ENCODE measurements at regions not wholly inside any gene's neighbourhood (a gene's known extent, or its start where the extent isn't known, plus 50 kb on each side); places are given as distances from the start of the nearest gene placed in this dataset.

DNA sequence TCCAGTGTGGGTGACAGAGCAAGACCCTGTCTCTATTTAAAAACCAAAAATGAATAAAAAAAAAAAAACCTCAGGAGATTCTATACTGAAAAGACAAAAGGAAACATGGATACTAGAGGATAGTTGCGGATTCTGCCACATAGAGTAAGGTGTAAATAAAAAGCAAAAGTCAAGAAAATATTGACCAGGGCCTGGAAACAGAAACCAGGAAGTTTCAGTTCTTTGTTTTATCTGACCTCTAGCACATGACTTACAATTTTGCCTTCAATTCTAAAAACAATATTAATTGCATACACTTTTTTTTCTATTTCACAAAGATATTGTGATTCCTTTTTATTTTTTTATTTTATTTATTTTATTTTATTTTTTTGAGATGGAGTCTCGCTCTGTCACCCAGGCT, 96.2 kb upstream of the NMUR2 start:
- Mint-ChIP-seq H3K4me1 (no peaks in the 10 kb centered on the region), H3K27ac (no peak overlapping the region), H3K9me3 (no peaks in the 10 kb centered on the region), H3K27me3 (peaks cover 4% of the 10 kb centered on the region), H3K4me3 (no peak overlapping the region), H3K36me3 (ENCODE audit: low read depth) (no peaks in the 10 kb centered on the region)
- no peak for DNase-seq
- intact Hi-C loops (cut with micrococcal nuclease) = loop anchor here (10.0 kb wide), 2 partner anchors 356 to 676 kb away; no protein-coding TSS in a partner anchor

DNA sequence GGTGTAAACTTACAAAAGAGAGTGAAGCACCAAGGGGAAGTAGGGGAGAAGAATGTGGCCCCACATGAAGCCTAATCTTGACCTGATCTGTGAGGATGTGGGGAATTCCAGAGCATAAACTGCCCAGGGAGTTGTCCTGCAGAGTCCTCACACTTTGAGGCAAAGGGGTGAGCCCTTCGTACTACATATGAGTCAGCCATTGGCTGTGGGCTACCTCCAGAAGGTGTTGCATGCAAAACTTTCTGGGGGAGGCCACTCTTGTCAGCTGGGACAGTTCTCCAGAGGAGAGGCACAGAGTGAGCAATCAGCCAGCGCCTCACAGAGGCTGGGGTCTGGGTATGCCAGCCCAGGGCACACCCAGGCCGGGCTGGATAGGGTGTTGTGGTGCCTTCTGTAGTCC, 98.1 kb upstream of the NMUR2 start:
- Mint-ChIP-seq H3K27ac (no peak overlapping the region), H3K4me3 (no peak overlapping the region), H3K36me3 (ENCODE audit: low read depth) (no peaks in the 10 kb centered on the region), H3K9me3 (no peaks in the 10 kb centered on the region), H3K27me3 (peaks cover 3% of the 10 kb centered on the region), H3K4me1 (no peaks in the 10 kb centered on the region)
- intact Hi-C loops (cut with micrococcal nuclease) = loop anchor here (10.0 kb wide), 2 partner anchors 358 to 678 kb away; no protein-coding TSS in a partner anchor
- DNase-seq = no peak

DNA sequence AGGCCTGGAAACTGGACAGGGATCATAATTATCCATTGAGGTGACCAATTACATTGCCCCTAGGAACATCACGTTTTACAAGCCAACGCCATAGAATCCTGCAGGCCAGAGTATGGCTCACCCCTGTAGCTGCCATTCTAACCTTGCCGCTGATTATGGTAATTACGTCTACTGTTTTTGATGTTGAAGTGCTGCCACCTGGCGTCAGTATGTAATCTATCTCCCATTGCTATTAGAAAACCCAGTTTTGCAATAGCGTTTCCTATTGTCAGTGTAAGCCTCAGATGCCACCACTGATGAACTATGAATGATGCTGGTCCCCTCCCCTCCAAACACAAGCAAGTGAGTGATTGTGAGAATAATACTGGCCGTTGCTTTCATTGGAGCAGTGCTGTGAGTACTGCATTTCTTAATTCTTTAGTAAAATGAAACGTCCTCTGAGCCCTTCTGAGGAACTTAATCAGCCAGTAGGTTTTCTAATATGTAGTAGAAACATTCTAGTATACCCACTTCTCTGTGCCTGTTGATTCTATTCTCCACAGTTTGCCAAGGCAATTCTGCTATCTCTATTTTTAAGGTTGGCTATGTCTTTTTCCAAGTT, 100.5 kb upstream of the NMUR2 start:
- DNase-seq = peak; percentile 78
- H3K27ac Mint-ChIP-seq = no peak overlapping the region
- H3K4me3 Mint-ChIP-seq = no peak overlapping the region
- peaks cover 3% of the 10 kb centered on the region for H3K27me3 Mint-ChIP-seq
- H3K4me1 Mint-ChIP-seq = no peaks in the 10 kb centered on the region
- no peaks in the 10 kb centered on the region for H3K36me3 Mint-ChIP-seq (ENCODE audit: low read depth)
- H3K9me3 Mint-ChIP-seq = no peaks in the 10 kb centered on the region
- intact Hi-C loops (cut with micrococcal nuclease) = loop anchor here (10.0 kb wide), 2 partner anchors 361 to 681 kb away; no protein-coding TSS in a partner anchor

DNA sequence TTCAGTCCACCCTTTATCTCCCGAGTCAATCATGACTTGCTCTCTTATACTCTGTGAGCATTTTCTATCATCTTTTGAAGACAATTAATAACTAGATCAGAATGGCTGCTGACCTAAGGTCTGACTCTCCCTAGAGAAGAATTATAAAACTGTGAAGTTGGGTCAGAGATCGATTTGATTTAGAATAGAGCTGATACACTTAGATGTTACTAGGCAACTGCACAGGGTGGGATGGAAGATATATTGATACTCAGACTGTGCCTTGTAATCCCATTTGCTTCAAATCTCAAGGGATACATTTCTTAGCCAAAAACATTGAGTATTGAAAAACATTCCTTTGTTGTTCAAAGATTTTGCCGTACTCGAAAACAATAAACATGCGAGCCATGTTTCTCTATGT, 106.0 kb upstream of the NMUR2 start:
- no peak for DNase-seq
- Mint-ChIP-seq H3K27ac (no peak overlapping the region), H3K4me3 (no peak overlapping the region), H3K4me1 (no peaks in the 10 kb centered on the region), H3K27me3 (peaks cover 14% of the 10 kb centered on the region), H3K9me3 (no peaks in the 10 kb centered on the region), H3K36me3 (ENCODE audit: low read depth) (no peaks in the 10 kb centered on the region)
- intact Hi-C loops (cut with micrococcal nuclease) = no loop called here

DNA sequence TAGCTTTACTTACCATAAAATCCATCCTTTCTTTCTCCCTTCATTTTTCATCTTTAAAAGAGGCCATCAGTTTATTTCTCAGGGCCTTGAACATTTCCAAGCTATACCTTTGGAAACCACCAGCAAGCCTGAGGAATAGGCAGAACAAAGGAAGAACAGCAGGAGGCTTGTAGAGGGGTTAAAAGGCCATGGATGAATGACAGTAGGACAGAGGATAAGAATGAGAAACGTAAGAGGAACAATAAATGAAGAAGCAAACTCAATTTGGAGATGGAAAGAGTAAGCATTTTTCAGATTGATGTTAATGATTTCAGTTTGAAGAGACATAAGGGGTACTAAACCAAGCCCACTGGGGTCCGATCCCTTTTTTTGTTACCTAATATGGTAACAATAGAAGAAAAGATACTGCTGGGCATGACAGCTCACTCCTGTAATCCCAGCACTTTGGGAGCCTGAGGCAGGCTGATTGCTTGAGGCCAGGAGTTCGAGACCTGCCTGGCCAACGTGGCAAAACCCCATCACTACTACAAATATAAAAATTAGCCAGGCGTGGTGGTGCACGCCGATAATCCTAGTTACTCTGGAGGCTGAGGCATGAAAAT, 106.6 kb upstream of the NMUR2 start:
- Mint-ChIP-seq H3K27ac (no peak overlapping the region), H3K4me3 (no peak overlapping the region), H3K9me3 (no peaks in the 10 kb centered on the region), H3K27me3 (peaks cover 14% of the 10 kb centered on the region), H3K36me3 (ENCODE audit: low read depth) (no peaks in the 10 kb centered on the region), H3K4me1 (no peaks in the 10 kb centered on the region)
- no peak for DNase-seq
- intact Hi-C loops (cut with micrococcal nuclease) = no loop called here

DNA sequence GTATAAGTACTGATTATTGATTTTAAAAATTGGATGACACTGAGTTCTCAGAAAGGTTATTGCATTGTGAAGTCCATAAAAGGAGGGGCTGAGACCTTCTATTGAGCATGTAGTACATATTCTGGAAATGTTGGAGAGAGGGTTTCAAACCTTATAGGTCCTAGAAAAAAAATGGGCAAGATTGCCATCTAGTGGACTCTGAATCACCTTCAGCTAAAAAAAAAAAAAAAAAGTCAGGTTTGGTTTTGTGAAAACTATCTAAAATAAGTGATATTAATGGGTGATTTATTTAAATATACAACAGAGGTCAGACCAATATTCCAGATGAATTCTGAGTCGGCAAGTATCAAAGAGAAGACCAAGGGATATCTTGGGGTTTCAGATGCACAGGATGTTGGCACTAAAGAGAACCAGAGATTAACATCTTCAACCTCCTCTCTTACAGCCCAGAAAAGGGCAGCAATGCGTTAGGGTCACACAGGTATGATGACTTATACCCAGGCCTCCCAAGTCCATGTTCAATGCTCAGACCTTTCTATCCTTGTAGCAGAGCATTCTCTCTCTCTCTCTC, 109.8 kb upstream of the NMUR2 start:
- Mint-ChIP-seq H3K27ac (no peak overlapping the region), H3K9me3 (no peaks in the 10 kb centered on the region), H3K4me3 (no peak overlapping the region), H3K36me3 (ENCODE audit: low read depth) (no peaks in the 10 kb centered on the region), H3K27me3 (peaks cover 18% of the 10 kb centered on the region), H3K4me1 (no peaks in the 10 kb centered on the region)
- DNase-seq = no peak
- intact Hi-C loops (cut with micrococcal nuclease) = no loop called here

DNA sequence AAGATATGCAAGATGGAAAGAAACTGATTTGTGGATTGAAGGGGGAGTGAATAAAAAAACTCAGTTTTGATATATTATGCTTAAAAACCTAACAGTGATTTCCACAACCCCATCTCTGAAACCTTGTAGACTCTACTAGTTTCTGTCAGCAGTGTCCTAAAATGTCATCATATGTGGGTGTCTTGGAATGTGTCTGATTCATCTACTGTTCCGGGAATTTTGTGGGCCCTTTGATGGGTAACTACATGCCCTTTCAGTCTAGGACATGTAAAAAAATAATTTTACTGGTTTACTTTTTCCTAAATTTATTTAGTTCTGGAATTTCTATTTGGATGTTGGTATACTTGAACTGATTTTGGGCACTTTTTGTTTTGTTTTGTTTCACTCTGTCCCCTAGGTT, 118.9 kb upstream of the NMUR2 start:
- peaks cover 17% of the 10 kb centered on the region for H3K4me1 Mint-ChIP-seq
- H3K36me3 Mint-ChIP-seq (ENCODE audit: low read depth) = no peaks in the 10 kb centered on the region
- H3K9me3 Mint-ChIP-seq = no peaks in the 10 kb centered on the region
- DNase-seq = no peak
- peaks cover 19% of the 10 kb centered on the region for H3K27me3 Mint-ChIP-seq
- intact Hi-C loops (cut with micrococcal nuclease) = no loop called here
- H3K27ac Mint-ChIP-seq = no peak overlapping the region
- H3K4me3 Mint-ChIP-seq = no peak overlapping the region

DNA sequence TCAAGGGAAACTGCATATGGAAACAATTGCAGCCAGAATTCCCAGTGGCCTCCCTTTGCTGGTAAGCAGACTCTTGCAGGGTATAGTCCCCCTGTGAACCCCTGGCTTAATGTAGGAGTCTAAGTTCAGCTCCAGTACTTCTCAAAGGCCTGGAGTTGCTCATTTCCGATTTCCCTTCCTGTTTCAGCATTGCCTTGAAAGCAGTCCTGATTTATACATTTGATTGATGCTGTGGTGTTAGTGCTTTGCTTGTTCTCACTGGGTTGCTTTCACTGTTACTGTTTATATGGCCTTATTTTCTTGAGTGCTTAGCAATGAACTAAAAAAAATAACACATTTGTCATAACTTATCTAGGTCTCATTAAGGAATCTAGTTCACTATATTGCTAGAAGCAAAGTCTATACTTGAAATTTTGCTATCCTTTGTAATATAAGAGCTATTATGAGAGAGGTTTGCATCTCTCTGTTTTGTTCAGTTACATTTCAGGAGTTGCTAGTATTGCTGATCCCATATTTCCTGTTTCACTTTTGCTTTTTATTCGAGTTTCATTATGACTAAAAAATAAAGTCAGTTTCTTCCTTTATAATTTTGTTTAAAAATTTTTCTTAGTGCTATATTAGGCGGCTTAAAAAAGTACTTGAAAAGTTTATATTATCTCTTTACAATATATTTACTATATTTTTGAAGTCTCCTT, 122.4 kb upstream of the NMUR2 start:
- H3K27me3 Mint-ChIP-seq = peaks cover 25% of the 10 kb centered on the region
- no peaks in the 10 kb centered on the region for H3K9me3 Mint-ChIP-seq
- H3K4me3 Mint-ChIP-seq = peak overlapping the region; percentile 69
- DNase-seq = peak; percentile 60
- no peaks in the 10 kb centered on the region for H3K36me3 Mint-ChIP-seq (ENCODE audit: low read depth)
- H3K4me1 Mint-ChIP-seq = peaks cover 26% of the 10 kb centered on the region
- peak overlapping the region; percentile 74 for H3K27ac Mint-ChIP-seq
- intact Hi-C loops (cut with micrococcal nuclease) = no loop called here

DNA sequence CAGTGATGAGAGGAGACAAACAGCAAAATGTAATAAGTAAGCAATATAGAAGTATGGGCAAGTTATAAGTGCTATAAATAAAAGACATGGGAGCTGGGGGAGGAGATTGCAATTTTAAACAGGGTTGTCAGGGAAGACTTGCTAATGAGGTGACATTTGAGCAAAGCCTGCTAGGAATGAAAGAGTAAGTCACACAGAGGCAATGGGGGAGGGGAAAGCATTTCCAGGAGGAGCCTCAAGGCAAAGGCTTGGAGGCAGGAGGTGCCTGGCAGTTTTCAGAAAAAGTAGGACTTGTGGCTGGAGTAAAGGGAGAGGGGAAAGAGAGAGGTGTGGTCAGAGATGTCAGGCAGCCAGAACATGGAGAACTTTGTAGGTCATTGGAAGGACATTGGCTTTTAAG, 124.4 kb upstream of the NMUR2 start:
- Mint-ChIP-seq H3K36me3 (ENCODE audit: low read depth) (no peaks in the 10 kb centered on the region), H3K27ac (no peak overlapping the region), H3K4me3 (no peak overlapping the region), H3K4me1 (peaks cover 26% of the 10 kb centered on the region), H3K9me3 (no peaks in the 10 kb centered on the region), H3K27me3 (peaks cover 23% of the 10 kb centered on the region)
- intact Hi-C loops (cut with micrococcal nuclease) = no loop called here
- DNase-seq = no peak

DNA sequence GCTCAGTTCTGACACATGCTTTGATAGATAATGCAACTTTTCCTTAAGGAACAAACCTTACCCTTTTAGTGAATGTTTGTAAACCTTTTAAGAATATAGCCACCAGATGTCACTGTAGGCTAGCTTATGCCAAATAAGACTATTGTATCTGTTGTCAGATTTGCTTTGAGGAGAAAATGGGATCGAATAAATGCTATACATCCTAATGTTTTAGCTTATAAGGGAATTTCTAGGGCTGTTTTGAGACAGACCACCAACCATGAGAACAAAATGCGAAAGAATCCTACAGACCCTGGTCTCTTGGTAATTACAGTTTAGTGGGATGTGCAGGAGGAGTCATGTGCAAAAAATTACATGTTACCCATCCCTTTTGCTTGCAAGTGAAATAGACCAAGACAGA, 127.6 kb upstream of the NMUR2 start:
- Mint-ChIP-seq H3K4me1 (peaks cover 14% of the 10 kb centered on the region), H3K9me3 (no peaks in the 10 kb centered on the region), H3K27ac (no peak overlapping the region), H3K27me3 (peaks cover 14% of the 10 kb centered on the region), H3K4me3 (no peak overlapping the region), H3K36me3 (ENCODE audit: low read depth) (no peaks in the 10 kb centered on the region)
- DNase-seq = peak; percentile 64
- intact Hi-C loops (cut with micrococcal nuclease) = loop anchor here (1.0 to 2.0 kb wide), 2 partner anchors 616 to 1433 kb away; no protein-coding TSS in a partner anchor

DNA sequence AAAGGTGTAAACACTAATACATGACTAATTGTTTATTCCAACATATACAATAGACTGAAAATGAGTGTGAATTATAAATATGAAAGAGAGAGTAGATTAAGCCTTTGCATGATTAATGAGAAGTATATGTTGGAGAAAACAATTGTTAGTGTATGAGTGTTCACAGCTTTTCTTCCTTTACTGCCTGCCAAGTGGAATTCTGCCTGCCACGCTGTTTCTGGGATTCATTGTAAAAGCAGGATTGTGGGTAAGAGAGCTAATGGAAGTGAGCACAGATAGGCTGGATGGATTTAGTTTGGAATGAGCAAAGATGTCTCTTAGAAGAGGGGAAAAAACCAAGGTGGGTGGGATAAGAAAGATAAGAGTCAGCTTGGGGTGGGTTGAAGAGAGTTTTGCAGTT, 129.6 kb upstream of the NMUR2 start:
- no peak overlapping the region for H3K4me3 Mint-ChIP-seq
- H3K9me3 Mint-ChIP-seq = no peaks in the 10 kb centered on the region
- no peaks in the 10 kb centered on the region for H3K36me3 Mint-ChIP-seq (ENCODE audit: low read depth)
- DNase-seq = no peak
- intact Hi-C loops (cut with micrococcal nuclease) = no loop called here
- no peak overlapping the region for H3K27ac Mint-ChIP-seq
- H3K4me1 Mint-ChIP-seq = peaks cover 5% of the 10 kb centered on the region
- H3K27me3 Mint-ChIP-seq = peaks cover 12% of the 10 kb centered on the region

DNA sequence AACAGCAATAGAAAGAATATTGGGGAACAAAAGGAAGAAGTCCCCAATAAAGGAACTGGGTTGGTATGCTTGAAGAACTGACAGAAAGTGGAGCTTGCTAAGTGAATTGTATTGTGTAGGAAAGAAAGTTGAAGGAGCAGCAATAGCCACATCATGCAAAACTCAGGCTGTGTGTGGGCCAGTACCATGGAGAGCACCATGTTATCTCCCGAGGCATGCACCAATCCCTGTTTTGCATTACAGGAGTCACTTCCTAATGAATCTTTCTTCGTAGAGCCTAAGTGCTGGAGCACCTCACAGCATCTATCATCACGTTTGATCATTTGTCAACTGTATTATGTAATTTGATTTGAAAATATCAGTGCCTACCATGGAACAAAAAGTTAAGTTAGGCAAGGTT, 137.7 kb upstream of the NMUR2 start:
- peaks cover 5% of the 10 kb centered on the region for H3K27me3 Mint-ChIP-seq
- no peaks in the 10 kb centered on the region for H3K36me3 Mint-ChIP-seq (ENCODE audit: low read depth)

DNA sequence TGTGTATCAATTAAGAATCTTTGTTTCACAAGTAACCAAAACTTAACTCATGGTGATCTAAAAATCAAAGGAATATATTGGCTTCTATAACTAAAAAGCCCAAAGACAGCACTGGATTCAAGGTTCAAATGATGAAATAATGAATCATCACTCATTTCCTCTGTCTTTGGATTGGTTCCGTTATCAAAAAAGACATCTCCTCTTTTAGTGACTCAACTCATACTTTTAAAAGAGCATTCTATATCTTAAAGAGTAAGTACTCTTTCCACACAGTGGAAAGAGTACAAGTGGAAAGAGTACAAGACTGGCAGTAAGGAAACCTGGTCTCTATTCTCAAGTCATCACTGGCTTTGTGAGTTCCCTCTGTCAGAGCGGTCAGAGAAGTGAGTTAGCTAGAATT, 141.4 kb upstream of the NMUR2 start:
- DNase-seq = no peak
- H3K36me3 Mint-ChIP-seq (ENCODE audit: low read depth) = no peaks in the 10 kb centered on the region
- no peaks in the 10 kb centered on the region for H3K9me3 Mint-ChIP-seq
- intact Hi-C loops (cut with micrococcal nuclease) = no loop called here
- no peak overlapping the region for H3K27ac Mint-ChIP-seq
- H3K27me3 Mint-ChIP-seq = peaks cover 2% of the 10 kb centered on the region
- no peaks in the 10 kb centered on the region for H3K4me1 Mint-ChIP-seq
- no peak overlapping the region for H3K4me3 Mint-ChIP-seq

More for the DNA sequence above, 137.7 kb upstream of the NMUR2 start:
- Mint-ChIP-seq H3K9me3 (no peaks in the 10 kb centered on the region), H3K4me3 (no peak overlapping the region), H3K27ac (no peak overlapping the region), H3K4me1 (no peaks in the 10 kb centered on the region)
- no peak for DNase-seq
- intact Hi-C loops (cut with micrococcal nuclease) = no loop called here

DNA sequence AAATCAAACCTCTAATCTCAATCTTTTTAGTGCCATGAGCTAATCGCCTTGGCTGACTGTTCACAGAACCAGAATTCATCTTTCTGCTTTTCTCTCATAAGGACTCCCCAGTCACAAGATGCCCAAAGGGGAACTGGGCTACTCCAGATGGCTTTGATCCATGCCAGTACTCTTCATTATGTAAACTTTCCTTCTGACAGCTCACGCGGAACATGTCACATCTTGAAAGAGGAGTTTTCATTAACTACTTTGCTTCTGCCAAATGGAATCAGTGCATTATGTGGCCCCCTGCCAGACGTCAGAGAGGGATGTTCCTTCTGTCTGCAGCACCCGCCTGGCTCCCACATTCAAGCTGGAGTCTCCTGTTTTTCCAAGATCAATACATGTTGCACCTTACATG, 142.1 kb upstream of the NMUR2 start:
- no peak for DNase-seq
- Mint-ChIP-seq H3K27ac (no peak overlapping the region), H3K4me1 (no peaks in the 10 kb centered on the region), H3K4me3 (no peak overlapping the region), H3K27me3 (peaks cover 2% of the 10 kb centered on the region), H3K9me3 (no peaks in the 10 kb centered on the region), H3K36me3 (ENCODE audit: low read depth) (no peaks in the 10 kb centered on the region)
- intact Hi-C loops (cut with micrococcal nuclease) = no loop called here

Measured in activated CD4-positive, alpha-beta T cell treated with anti-CD3 and anti-CD28 coated beads, Interleukin-2, amount 10 ng/mL, durations not matched to agents 24 days and 14 days (primary cell).